DND-41 (cell line): ENCODE measurements at regions not wholly inside any gene's neighbourhood (a gene's known extent, or its start where the extent isn't known, plus 50 kb on each side); places are given as distances from the start of the nearest gene placed in this dataset.

Experiments used
- ATAC-seq: fragments of 200-7000 bp; cut with Tn5 transposase; 3 replicates; pipeline ENCODE4 v1.9.1; 2021; ENCODE audit warnings: low read depth; ENCODE audit not compliant: insufficient read depth
- DNase-seq: peaks from one replicate; pipeline ENCODE4 v3.0.0-alpha.2; 2020
- H2AFZ ChIP-seq: 2 replicates; pipeline ENCODE4 v1.6.0; 2012; ENCODE audit warnings: low read depth, low read length
- H3K27ac ChIP-seq: 2 replicates; pipeline ENCODE4 v1.5.1; 2012; ENCODE audit warnings: low read length, inconsistent platforms
- H3K27me3 ChIP-seq: fragments of 200-600 bp; sonication (generic); 2 replicates; pipeline ENCODE4 v1.6.0; 2012; ENCODE audit warnings: low read length, mild to moderate bottlenecking, inconsistent platforms; ENCODE audit not compliant: insufficient read depth, poor library complexity
- H3K36me3 ChIP-seq: 2 replicates; pipeline ENCODE4 v1.5.1; 2012; ENCODE audit warnings: low read length, inconsistent platforms; ENCODE audit not compliant: insufficient read depth
- H3K4me1 ChIP-seq: 2 replicates; pipeline ENCODE4 v1.5.1; 2012; ENCODE audit warnings: mild to moderate bottlenecking, low read length; ENCODE audit not compliant: insufficient read depth
- H3K4me2 ChIP-seq: 2 replicates; pipeline ENCODE4 v1.6.0; 2012; ENCODE audit warnings: mild to moderate bottlenecking, moderate library complexity, low read length, inconsistent platforms; ENCODE audit not compliant: insufficient read depth
- H3K4me3 ChIP-seq, 2 experiments: fragments of 200-600 bp in 1 of 2; shearing (Covaris generic) in 1 of 2; 2 replicates each; pipeline ENCODE4 v1.5.1; 2012 to 2016; ENCODE audit warnings: inconsistent platforms in 2 of 2, low read length in 2 of 2, mild to moderate bottlenecking in 2 of 2, low read depth in 1 of 2, moderate library complexity in 1 of 2
- H3K79me2 ChIP-seq: 2 replicates; pipeline ENCODE4 v1.6.0; 2012; ENCODE audit warnings: low read length, inconsistent platforms; ENCODE audit not compliant: insufficient read depth
- H3K9ac ChIP-seq: 2 replicates; pipeline ENCODE4 v1.6.0; 2012; ENCODE audit warnings: low read depth, mild to moderate bottlenecking, inconsistent platforms, low read length, moderate library complexity
- H3K9me3 ChIP-seq: 2 replicates; pipeline ENCODE4 v1.5.1; 2012; ENCODE audit warnings: low read length, moderate library complexity, mild to moderate bottlenecking, inconsistent platforms; ENCODE audit not compliant: insufficient read depth, severe bottlenecking
- H4K20me1 ChIP-seq: 2 replicates; pipeline ENCODE4 v1.6.0; 2012; ENCODE audit warnings: low read length; ENCODE audit not compliant: insufficient read depth
- EZH2 ChIP-seq: IDR thresholded peaks from 3 replicates; pipeline ENCODE4 v1.6.1; 2012; ENCODE audit warnings: borderline replicate concordance, low read depth, mild to moderate bottlenecking, moderate library complexity, low read length, inconsistent platforms; ENCODE audit not compliant: severe bottlenecking
- TF ChIP-seq, protein P1 (sequence below): IDR thresholded peaks from 2 replicates; pipeline ENCODE4 v1.5.1; 2012; ENCODE audit warnings: borderline replicate concordance, low read length, moderate library complexity, mild to moderate bottlenecking; ENCODE audit not compliant: poor library complexity, severe bottlenecking; ENCODE audit errors: extremely low read depth

GRCh38 chr6:91654793-91655192 is 1067.9 kb upstream of the MAP3K7 start:
- Histone ChIP-seq H4K20me1 (no peaks in the 10 kb centered on the region), H3K27ac (no peak overlapping the region), H3K9ac (no peak overlapping the region), H3K36me3 (no peaks in the 10 kb centered on the region), H3K4me2 (no peak overlapping the region), H2AFZ (no peak overlapping the region), H3K79me2 (no peaks in the 10 kb centered on the region), H3K27me3 (no peaks in the 10 kb centered on the region), H3K4me3 (no peak overlapping the region), H3K4me1 (no peaks in the 10 kb centered on the region), H3K9me3 (no peaks in the 10 kb centered on the region)
- TF ChIP-seq EZH2: no peak
- TF ChIP-seq, protein P1, sequence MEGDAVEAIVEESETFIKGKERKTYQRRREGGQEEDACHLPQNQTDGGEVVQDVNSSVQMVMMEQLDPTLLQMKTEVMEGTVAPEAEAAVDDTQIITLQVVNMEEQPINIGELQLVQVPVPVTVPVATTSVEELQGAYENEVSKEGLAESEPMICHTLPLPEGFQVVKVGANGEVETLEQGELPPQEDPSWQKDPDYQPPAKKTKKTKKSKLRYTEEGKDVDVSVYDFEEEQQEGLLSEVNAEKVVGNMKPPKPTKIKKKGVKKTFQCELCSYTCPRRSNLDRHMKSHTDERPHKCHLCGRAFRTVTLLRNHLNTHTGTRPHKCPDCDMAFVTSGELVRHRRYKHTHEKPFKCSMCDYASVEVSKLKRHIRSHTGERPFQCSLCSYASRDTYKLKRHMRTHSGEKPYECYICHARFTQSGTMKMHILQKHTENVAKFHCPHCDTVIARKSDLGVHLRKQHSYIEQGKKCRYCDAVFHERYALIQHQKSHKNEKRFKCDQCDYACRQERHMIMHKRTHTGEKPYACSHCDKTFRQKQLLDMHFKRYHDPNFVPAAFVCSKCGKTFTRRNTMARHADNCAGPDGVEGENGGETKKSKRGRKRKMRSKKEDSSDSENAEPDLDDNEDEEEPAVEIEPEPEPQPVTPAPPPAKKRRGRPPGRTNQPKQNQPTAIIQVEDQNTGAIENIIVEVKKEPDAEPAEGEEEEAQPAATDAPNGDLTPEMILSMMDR: no peak
- no peak for DNase-seq
- ATAC-seq: no peak

- Histone ChIP-seq H3K79me2 (no peaks in the 10 kb centered on the region), H4K20me1 (no peaks in the 10 kb centered on the region), H3K27ac (no peak overlapping the region), H3K9ac (no peak overlapping the region), H2AFZ (no peak overlapping the region), H3K9me3 (no peaks in the 10 kb centered on the region), H3K4me2 (no peak overlapping the region), H3K27me3 (no peaks in the 10 kb centered on the region), H3K36me3 (no peaks in the 10 kb centered on the region), H3K4me3 (no peak overlapping the region), H3K4me1 (no peaks in the 10 kb centered on the region)
- TF ChIP-seq, protein P1: no peak
- no peak for TF ChIP-seq EZH2
- DNase-seq: no peak
- ATAC-seq: no peak
These were observed 1067.5 kb upstream of the MAP3K7 start for GRCh38 chr6:91654357-91654756.

DNA sequence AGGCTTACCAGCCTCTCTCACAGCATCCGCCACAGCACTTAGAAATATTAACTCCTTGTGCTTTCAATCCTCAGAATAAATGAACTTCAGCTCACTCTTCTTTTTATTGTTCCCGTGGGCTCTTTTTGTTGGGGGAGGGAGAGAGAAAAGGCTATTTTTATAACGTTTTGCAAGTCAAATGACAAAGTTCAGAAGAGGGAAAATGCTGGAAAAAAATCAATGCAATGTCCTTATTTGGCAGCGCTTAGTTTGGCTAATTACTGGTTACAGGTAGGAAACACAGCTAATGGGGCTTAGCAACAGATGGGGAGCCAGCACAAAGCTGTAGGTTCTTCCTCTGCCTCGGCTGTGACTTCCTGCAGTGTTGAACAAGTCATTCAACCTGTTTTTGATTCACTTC is 1067.0 kb upstream of the MAP3K7 start:
- TF ChIP-seq EZH2: no peak
- no peak overlapping the region for H3K4me2 ChIP-seq
- H3K27me3 ChIP-seq: no peaks in the 10 kb centered on the region
- H3K36me3 ChIP-seq: no peaks in the 10 kb centered on the region
- ATAC-seq: no peak
- H3K4me3 ChIP-seq: no peak overlapping the region
- no peak overlapping the region for H3K9ac ChIP-seq
- no peaks in the 10 kb centered on the region for H3K79me2 ChIP-seq
- no peaks in the 10 kb centered on the region for H4K20me1 ChIP-seq
- no peak for DNase-seq
- H3K27ac ChIP-seq: no peak overlapping the region
- H2AFZ ChIP-seq: no peak overlapping the region
- H3K9me3 ChIP-seq: no peaks in the 10 kb centered on the region
- H3K4me1 ChIP-seq: no peaks in the 10 kb centered on the region

DNA sequence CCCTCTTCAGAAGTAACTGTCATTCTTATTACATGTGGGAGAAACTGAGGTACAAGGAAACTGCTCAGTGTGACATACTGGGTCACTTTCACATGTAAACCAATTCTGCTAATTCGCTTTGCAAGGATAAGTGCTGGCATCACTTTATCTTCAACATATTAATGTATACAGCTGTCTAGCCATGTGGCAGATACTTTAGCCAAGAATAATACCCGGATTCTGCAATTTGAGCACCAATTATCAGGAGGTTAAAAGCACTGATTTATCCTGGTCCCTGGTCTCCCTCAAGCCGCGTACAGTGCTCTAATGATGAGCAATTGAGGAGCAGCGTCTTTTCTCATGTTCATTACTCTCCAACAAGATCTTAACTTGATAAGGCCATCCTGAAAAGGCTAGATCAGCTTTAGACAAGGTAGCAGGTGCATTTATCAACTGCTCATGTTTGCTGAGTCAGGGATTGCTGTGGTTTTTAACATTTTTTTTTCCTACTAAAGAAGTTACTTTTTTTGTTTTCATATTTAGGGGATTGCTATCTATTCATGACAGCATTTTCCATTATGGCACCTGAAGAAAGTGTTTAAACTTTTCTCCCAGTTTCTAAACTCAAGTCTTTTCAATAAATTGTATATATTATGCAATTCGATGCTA is 1066.3 kb upstream of the MAP3K7 start:
- H3K79me2 ChIP-seq: no peaks in the 10 kb centered on the region
- ATAC-seq (no peak), DNase-seq (no peak)
- H3K9ac ChIP-seq: no peak overlapping the region
- TF ChIP-seq EZH2: no peak
- TF ChIP-seq, protein P1: no peak
- no peak overlapping the region for H3K4me2 ChIP-seq
- no peaks in the 10 kb centered on the region for H3K27me3 ChIP-seq
- no peaks in the 10 kb centered on the region for H3K4me1 ChIP-seq
- no peak overlapping the region for H3K4me3 ChIP-seq
- H3K36me3 ChIP-seq: no peaks in the 10 kb centered on the region
- no peaks in the 10 kb centered on the region for H4K20me1 ChIP-seq
- H2AFZ ChIP-seq: no peak overlapping the region
- no peak overlapping the region for H3K27ac ChIP-seq
- H3K9me3 ChIP-seq: no peaks in the 10 kb centered on the region
